ENCODE measurements at regions not wholly inside any gene's neighbourhood (a gene's known extent, or its start where the extent isn't known, plus 50 kb on each side); places are given as distances from the start of the nearest gene placed in this dataset.

GRCh38 chr20:50340541-50340940 is 149.9 kb downstream of the CEBPB start:
- no peak for TF ChIP-seq GATA3 (IDR thresholded peaks at IDR 0.05; ENCODE audit: low read depth, low read length)
- no peak for TF ChIP-seq GATA2 (IDR thresholded peaks at IDR 0.05; ENCODE audit: low read depth, low read length)

- TF ChIP-seq GATA3 (IDR thresholded peaks at IDR 0.05; ENCODE audit: low read depth, low read length) (no peak), GATA2 (IDR thresholded peaks at IDR 0.05; ENCODE audit: low read depth, low read length) (no peak)
Measured at GRCh38 chr20:50341050-50341449, 150.4 kb downstream of the CEBPB start.

GRCh38 chr20:50341880-50342637 is 151.4 kb downstream of the CEBPB start:
- no peak for TF ChIP-seq GATA2 (IDR thresholded peaks at IDR 0.05; ENCODE audit: low read depth, low read length)
- TF ChIP-seq GATA3 (IDR thresholded peaks at IDR 0.05; ENCODE audit: low read depth, low read length): no peak

GRCh38 chr20:50342638-50343102 is 152.0 kb downstream of the CEBPB start:
- TF ChIP-seq GATA3 (IDR thresholded peaks at IDR 0.05; ENCODE audit: low read depth, low read length): no peak
- TF ChIP-seq GATA2 (IDR thresholded peaks at IDR 0.05; ENCODE audit: low read depth, low read length): no peak

- no peak for TF ChIP-seq GATA3 (IDR thresholded peaks at IDR 0.05; ENCODE audit: low read depth, low read length)
- TF ChIP-seq GATA2 (IDR thresholded peaks at IDR 0.05; ENCODE audit: low read depth, low read length): no peak
Measured at GRCh38 chr20:50343125-50343489, 152.5 kb downstream of the CEBPB start.

GRCh38 chr20:50343490-50344179 is 153.0 kb downstream of the CEBPB start:
- TF ChIP-seq GATA3 (IDR thresholded peaks at IDR 0.05; ENCODE audit: low read depth, low read length): no peak
- TF ChIP-seq GATA2 (IDR thresholded peaks at IDR 0.05; ENCODE audit: low read depth, low read length): no peak

- TF ChIP-seq GATA2 (IDR thresholded peaks at IDR 0.05; ENCODE audit: low read depth, low read length) (no peak), GATA3 (IDR thresholded peaks at IDR 0.05; ENCODE audit: low read depth, low read length) (no peak)
Measured at GRCh38 chr20:50344232-50345071, 153.8 kb downstream of the CEBPB start.

GRCh38 chr20:50345712-50346373 is 155.2 kb downstream of the CEBPB start:
- TF ChIP-seq GATA3 (IDR thresholded peaks at IDR 0.05; ENCODE audit: low read depth, low read length) (no peak), GATA2 (IDR thresholded peaks at IDR 0.05; ENCODE audit: low read depth, low read length) (no peak)

- TF ChIP-seq GATA2 (IDR thresholded peaks at IDR 0.05; ENCODE audit: low read depth, low read length) (0 out of 2 replicates have a peak, but pooled peaks have one; percentile 13), GATA3 (IDR thresholded peaks at IDR 0.05; ENCODE audit: low read depth, low read length) (no peak)
Measured at GRCh38 chr20:50346374-50347283, 156.0 kb downstream of the CEBPB start.

GRCh38 chr20:50347284-50348063 is 156.8 kb downstream of the CEBPB start:
- TF ChIP-seq GATA2 (IDR thresholded peaks at IDR 0.05; ENCODE audit: low read depth, low read length): no peak
- no peak for TF ChIP-seq GATA3 (IDR thresholded peaks at IDR 0.05; ENCODE audit: low read depth, low read length)

GRCh38 chr20:50348096-50348495 is 157.5 kb downstream of the CEBPB start:
- TF ChIP-seq GATA3 (IDR thresholded peaks at IDR 0.05; ENCODE audit: low read depth, low read length): no peak
- no peak for TF ChIP-seq GATA2 (IDR thresholded peaks at IDR 0.05; ENCODE audit: low read depth, low read length)
